Pancreas (tissue), 10 donors: ENCODE measurements at regions not wholly inside any gene's neighbourhood (a gene's known extent, or its start where the extent isn't known, plus 50 kb on each side); places are given as distances from the start of the nearest gene placed in this dataset.

ENCODE experiments used
- ATAC-seq, 4 donors: fragments of 200-7000 bp; cut with Tn5 transposase; one replicate each; pipeline versions ENCODE4 v1.8.0 to v1.9.1; 2020; ENCODE audit warnings: mild to moderate bottlenecking in 4 of 4, moderate library complexity in 4 of 4
- DNase-seq, 6 donors: peaks; one replicate each; pipeline ENCODE4 v3.0.0-alpha.2; 2020
- FAIRE-seq: peaks from 2 replicates; lab custom pipeline; 2012; peaks lifted over from hg19 to GRCh38; lab: Jason Lieb, UNC
- H3K27ac ChIP-seq, 4 donors: fragments of 200-600 bp; sonication (generic); 1 replicate in 3 of 4; 2 replicates in 1 of 4; pipeline versions ENCODE4 v1.5.0 to v1.8.0; 2020
- H3K27me3 ChIP-seq, 4 donors: fragments of 200-600 bp; one replicate each; pipeline ENCODE4 v1.8.0; 2021
- H3K36me3 ChIP-seq, 3 donors: fragments of 200-600 bp; sonication (generic) in 1 of 3; one replicate each; pipeline versions ENCODE4 v1.5.0 to v1.8.0; 2020 to 2021
- H3K4me1 ChIP-seq, 3 donors: fragments of 200-600 bp; one replicate each; pipeline ENCODE4 v1.8.0; 2021
- H3K4me3 ChIP-seq, 4 donors: fragments of 200-600 bp; sonication (generic) in 2 of 4; one replicate each; pipeline versions ENCODE4 v1.5.0 to v1.8.0; 2020 to 2021
- H3K9me3 ChIP-seq, 4 donors: fragments of 200-600 bp; one replicate each; pipeline ENCODE4 v1.8.0; 2021
- WGBS, 2 donors: extraction: QIAGEN DNeasy Blood & Tissue Kit; methylation state at CpG; one replicate each; pipeline ENCODE4 v1.1.7; 2013; 5-methylcytosine and 5-hydroxymethylcytosine counted together
- intact Hi-C, 3 donors: fragments of 100-400 bp; cut with DNase I; formaldehyde crosslinking; loops; one replicate each; pipeline versions ENCODE4 v1.11.1 to v1.14.2; 2022
- TF ChIP-seq, protein P1 (sequence below), 4 donors: fragments of 200-600 bp; sonication (generic) in 3 of 4; IDR thresholded peaks; one replicate each; pipeline versions ENCODE4 v1.5.0 to v1.8.0; 2021; ENCODE audit warnings: antibody characterized with exemption in 4 of 4
- donor health status: healthy with polysubstance abuse.
- donor health status: DM: no; HTN: no; CAD: no; lungs with moderate emphysema.
- donor health status: DM: no; HTN: no; CAD: no.
- donor health status: control.
- donor health status: control.
- donor health status: Bipolar disorder and iron deficiency.
- donor health status: DM: yes; HTN: yes; CAD: no.
- donor health status: DM: no; HTN: no; CAD: no.
- donor health status: DM: no; HTN: no; CAD: no.
- donor health status: DM: yes; HTN: yes; CAD: no.

DNA sequence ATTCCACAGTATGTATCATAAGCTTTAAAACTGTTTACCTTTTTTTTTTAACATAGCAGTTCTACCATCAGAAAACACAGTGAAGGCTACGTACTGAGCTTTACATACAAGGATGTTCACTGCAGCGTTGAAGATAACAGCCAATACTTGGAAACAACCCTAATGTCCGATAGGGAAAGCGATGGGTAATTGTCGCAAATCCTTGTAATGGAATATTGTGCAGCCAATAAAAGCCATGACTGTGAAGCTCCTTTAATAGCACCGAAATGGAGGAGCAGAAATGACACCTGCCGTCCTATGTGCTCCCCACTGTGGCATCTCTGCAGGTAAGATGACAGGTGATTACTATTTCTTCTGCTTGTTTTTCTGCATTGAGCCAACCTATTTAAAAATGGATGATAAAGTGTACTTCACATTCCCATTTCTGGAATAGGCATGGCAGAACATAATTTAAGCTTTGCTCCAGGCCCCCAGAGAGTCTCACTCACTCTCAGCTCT is 523.8 kb downstream of the PTPRU start:
- ATAC-seq (no peak), DNase-seq (no peak), FAIRE-seq (no peak)
- Histone ChIP-seq H3K9me3 (no peaks in the 10 kb centered on the region), H3K4me1 (no peaks in the 10 kb centered on the region), H3K27ac (no peak overlapping the region), H3K36me3 (no peaks in the 10 kb centered on the region), H3K27me3 (no peaks in the 10 kb centered on the region), H3K4me3 (no peak overlapping the region)
- TF ChIP-seq, protein P1, sequence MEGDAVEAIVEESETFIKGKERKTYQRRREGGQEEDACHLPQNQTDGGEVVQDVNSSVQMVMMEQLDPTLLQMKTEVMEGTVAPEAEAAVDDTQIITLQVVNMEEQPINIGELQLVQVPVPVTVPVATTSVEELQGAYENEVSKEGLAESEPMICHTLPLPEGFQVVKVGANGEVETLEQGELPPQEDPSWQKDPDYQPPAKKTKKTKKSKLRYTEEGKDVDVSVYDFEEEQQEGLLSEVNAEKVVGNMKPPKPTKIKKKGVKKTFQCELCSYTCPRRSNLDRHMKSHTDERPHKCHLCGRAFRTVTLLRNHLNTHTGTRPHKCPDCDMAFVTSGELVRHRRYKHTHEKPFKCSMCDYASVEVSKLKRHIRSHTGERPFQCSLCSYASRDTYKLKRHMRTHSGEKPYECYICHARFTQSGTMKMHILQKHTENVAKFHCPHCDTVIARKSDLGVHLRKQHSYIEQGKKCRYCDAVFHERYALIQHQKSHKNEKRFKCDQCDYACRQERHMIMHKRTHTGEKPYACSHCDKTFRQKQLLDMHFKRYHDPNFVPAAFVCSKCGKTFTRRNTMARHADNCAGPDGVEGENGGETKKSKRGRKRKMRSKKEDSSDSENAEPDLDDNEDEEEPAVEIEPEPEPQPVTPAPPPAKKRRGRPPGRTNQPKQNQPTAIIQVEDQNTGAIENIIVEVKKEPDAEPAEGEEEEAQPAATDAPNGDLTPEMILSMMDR (IDR thresholded peaks at IDR 0.05): no peak
- WGBS, 2 donors: 83 to 86% methylated on average over 7 of the region's 7 CpGs
- intact Hi-C loops: no loop called here

DNA sequence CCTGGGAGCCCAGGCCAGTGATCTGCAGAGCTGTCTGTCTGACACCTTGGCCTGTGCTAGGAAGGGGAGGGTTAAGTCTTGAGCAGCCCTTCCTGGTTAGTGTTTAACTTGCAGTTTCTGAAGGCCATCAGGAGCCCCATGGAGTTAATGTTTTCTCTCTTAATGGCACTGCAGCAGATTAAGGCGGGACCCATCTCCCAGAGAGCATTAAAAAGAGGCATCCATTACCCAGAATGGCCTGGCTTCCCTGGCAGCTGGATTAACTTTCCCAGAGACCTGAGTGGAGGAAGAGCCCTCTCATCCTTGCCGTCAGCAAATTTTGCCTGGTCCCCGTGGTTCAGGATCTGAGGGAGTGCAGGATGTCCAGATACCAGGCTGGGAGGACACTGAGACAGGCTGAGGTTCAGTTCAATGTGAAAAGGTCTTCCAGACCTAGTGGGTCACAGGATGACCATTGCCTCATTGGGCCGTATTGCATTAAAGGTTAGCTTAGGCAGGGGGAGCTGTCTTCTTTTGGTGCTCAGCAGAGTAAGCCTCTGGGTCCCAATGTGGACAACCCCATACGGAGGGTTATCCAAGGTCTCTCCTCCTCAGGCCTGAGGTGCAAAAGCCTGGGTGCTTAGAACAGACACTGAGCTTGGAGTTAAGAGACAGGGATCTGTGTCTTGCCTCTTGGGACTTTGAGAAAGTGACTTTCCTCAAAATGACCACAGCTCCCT is 522.6 kb downstream of the PTPRU start:
- Histone ChIP-seq H3K27me3 (no peaks in the 10 kb centered on the region), H3K9me3 (no peaks in the 10 kb centered on the region), H3K4me3 (no peak overlapping the region), H3K36me3 (no peaks in the 10 kb centered on the region), H3K27ac (no peak overlapping the region), H3K4me1 (no peaks in the 10 kb centered on the region)
- WGBS, 2 donors: 37 to 39% methylated on average over 5 of the region's 5 CpGs
- ATAC-seq: peak in 1 of 4 donors; percentile 45
- intact Hi-C loops: no loop called here
- TF ChIP-seq, protein P1 (IDR thresholded peaks at IDR 0.05): no peak
- no peak for FAIRE-seq
- DNase-seq: no peak

DNA sequence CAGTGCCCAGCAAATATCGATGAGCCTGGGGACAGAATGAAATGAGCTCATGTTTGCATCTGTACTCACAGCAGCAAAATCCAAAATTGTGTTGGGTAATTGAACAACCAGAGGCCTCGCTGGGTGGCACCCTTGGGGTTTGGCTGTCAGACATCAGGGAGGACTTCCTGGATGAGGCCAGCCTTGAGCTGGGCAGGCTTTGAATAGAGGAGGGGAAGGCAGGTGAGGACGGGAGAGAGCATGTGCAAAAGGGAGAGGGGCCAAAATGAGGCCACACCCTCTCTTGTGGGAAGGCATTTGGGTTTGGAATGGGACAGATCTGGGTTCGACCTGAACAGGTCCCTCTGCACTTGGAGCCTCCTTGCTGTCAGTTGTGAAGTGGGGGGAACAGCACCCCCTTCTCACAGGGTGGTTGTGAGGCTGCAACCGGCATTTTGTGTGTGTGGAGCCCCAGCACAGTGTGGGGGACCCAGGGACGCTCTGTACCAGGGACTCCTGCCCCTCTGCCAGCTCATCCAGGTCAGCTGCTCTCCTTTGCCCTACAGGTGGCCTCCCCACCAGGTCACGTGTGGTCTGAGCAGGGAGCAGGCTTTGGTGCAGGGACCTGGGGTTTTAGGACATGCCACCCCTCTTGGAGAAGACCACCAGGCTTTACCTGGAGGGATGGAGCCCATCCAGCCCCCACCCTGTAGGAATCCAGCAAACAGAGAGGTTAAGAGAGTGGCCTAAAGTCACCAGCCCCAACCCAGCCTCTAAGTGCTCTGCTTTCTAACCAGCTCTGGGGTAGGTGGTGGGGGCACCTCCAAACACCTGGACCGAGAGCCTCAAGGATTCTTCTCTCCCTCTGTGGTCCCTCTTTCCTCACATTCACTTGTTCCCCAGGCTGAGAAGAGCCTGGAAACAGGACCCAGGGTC is 521.8 kb downstream of the PTPRU start:
- DNase-seq (no peak), ATAC-seq (no peak), FAIRE-seq (no peak)
- intact Hi-C loops: no loop called here
- H3K4me1 ChIP-seq: no peaks in the 10 kb centered on the region
- 69 to 76% methylated on average over 7 to 8 of the region's 8 CpGs for WGBS, 2 donors
- TF ChIP-seq, protein P1 (IDR thresholded peaks at IDR 0.05): no peak
- no peaks in the 10 kb centered on the region for H3K36me3 ChIP-seq
- H3K27ac ChIP-seq: no peak overlapping the region
- no peaks in the 10 kb centered on the region for H3K9me3 ChIP-seq
- no peaks in the 10 kb centered on the region for H3K27me3 ChIP-seq
- no peak overlapping the region for H3K4me3 ChIP-seq

DNA sequence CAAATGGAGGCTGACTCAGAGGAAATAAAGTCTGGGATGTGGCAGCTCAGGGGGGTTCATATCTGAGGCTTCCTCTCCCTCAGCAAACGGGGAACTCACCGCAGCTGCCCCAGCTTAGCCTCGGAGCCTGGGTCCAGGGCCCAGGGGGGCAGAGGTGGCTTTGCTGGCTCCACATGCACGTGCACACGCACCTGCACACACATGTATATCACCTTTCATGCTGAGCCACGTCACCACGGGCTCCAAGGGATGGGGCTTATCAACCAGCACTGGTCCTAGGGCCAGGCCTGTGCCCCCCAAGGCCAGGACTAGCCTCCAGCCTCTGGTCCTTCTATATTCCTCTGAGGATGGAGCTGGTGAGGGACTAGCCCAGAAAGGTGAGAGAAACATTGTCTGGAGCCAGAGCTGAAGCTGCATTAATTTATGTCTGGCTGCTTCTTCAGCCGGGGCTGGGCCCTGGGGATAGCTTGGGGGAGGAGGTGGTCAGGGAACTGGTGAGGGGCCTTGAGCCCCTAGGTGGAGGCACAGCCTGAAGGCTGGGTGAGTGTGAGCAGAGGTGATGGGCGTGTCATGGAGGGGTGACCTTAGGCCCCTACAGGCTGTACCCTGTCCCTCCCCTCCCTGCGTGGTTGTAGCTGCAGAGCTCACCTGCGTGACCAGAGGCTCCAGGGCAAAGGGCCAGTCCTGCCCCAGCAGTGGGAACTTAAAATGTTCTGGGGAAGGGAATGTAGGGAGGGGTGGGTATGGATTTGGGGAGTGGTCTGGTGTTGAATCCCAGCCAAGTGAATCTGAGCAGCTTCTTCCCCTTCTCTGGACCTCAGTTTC is 520.8 kb downstream of the PTPRU start:
- TF ChIP-seq, protein P1 (IDR thresholded peaks at IDR 0.05): no peak
- WGBS, 2 donors: 67 to 82% methylated on average over 11 of the region's 11 CpGs
- Histone ChIP-seq H3K27me3 (no peaks in the 10 kb centered on the region), H3K27ac (no peak overlapping the region), H3K4me3 (no peak overlapping the region), H3K9me3 (no peaks in the 10 kb centered on the region), H3K4me1 (no peaks in the 10 kb centered on the region), H3K36me3 (no peaks in the 10 kb centered on the region)
- ATAC-seq (no peak), DNase-seq (no peak), FAIRE-seq (no peak)
- intact Hi-C loops: no loop called here
